HS-5 (cell line): ENCODE measurements at regions not wholly inside any gene's neighbourhood (a gene's known extent, or its start where the extent isn't known, plus 50 kb on each side); places are given as distances from the start of the nearest gene placed in this dataset.
A peak's percentile ranks its signal among the peaks of the same experiment; 100 is the strongest.
"Not testable (repeated sequence)": the region's sequence is repeated elsewhere in the genome, so short reads cannot be mapped to it uniquely, and the experiment has no call there.

Source experiments
- DNase-seq: peaks from one replicate; pipeline ENCODE4 v3.0.0-alpha.2; 2012; ENCODE audit warnings: low read depth

GRCh38 chr7:109752068-109752467 lies 1182.4 kb downstream of the DNAJB9 start:
- DNase-seq: no peak

GRCh38 chr7:109757713-109758112 lies 1188.0 kb downstream of the DNAJB9 start:
- no peak for DNase-seq

- no peak for DNase-seq
These were observed 1193.9 kb downstream of the DNAJB9 start for GRCh38 chr7:109763611-109764010.

GRCh38 chr7:109772161-109772560 lies 1202.5 kb downstream of the DNAJB9 start:
- DNase-seq: no peak

DNA sequence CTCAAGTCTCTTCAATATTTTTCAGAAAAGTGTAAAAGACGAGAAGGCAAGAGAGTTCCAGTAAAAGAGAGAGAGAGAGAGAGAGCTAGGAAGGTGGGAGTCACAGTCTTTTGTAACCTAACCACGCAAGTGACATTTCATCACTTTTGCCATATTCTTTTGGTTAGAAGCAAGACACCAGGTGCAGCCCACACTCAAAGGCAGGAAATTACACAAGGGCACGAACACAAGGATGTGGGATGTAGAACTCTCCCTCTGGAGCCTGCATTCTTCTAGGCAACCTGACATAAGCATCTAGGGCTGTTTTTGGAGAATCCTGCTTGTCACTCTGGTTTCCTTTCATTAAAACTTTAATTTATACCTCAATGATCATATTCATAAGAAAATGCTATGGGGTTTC lies 1213.1 kb downstream of the DNAJB9 start:
- no peak for DNase-seq

DNA sequence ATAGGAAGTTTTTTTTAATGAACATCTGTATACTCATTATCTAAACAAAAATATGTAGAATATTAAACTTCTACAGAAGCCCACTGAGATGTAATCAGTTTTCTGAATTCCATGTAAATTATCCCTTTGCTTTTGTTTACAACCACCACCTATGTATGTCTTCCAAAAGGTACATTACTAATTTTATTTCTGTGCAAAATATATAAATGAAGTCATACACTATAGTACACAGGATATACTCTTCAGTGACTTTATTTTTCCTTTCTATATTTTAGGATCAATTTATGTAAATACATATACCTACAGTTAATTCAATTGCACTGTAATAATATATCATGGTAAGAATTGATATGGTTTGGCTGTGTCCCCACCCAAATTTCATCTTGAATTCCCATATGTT lies 1236.9 kb downstream of the DNAJB9 start:
- DNase-seq: no peak

DNA sequence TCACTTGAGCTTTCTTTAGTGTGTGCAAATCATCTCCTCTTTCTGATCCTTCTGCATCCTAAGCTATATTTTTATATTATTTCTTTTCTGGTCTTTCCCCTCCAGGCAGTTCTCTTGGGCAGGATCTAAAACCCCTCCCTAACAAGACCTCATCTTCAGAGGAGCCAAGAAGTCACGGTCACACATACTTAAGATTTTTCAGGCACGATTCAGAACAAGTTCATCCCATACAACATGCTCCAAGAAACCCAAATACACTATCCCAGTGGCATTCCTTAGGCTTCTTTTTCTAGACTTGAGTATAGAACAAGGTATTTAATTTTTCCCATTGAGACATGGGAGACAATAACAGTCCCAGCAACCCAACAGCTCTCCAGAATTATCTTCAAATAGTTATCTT lies 1251.5 kb downstream of the DNAJB9 start:
- no peak for DNase-seq

DNA sequence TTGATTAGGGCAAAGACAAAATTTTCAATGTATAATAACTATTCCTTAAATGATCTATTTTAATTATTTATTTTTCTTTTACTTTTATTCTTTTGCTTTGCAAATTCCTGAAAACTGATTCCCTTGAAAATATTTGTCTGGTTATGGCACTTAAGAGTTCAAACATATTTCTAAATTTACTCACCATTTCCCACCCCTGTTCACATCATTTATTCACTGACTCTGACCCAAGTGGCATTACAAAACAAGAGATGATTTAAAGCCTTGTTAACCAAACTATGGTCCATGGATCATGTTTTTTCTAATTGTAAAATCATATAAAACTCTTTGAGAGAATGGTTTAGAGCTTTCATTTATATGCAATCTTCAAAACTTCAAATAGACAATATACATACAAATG lies 1256.1 kb upstream of the LRRN3 start:
- no peak for DNase-seq

DNA sequence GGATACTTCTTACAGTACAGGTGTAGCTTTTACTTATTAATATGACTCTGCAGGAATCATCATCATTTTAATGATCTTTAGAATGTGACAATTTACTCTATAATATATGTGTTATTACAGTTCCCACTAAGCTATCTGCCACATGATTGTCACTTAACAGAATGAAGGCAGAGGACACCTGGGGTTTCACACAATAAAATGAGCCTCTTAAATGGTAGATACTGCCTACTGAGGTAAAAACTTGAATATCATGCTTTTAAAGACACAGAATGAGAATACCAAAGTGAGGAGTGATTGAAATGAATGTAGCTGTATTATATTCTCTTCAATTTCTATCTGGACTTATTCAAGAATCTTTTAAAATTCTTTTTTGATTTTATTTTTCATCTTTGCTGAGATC lies 1255.3 kb upstream of the LRRN3 start:
- DNase-seq: no peak

DNA sequence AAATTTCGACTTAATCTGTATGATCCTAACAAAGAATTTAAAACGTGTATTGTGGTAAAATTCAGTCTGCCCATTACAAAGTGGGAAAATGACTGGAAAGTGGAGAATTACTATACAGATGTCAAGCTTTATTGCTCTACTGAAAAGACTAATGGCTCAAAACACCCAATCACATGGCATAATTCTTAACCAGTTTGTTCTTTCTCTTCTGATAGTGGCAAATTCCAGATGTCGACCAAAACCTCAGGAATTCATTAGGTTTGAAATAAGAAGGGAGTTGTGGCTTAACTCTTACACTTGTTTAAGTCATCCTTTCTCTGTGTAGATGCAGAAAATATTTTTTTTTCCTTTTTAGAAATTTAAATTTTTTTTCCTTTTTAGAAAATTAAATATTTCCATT lies 1254.9 kb upstream of the LRRN3 start:
- DNase-seq: no peak

GRCh38 chr7:109842386-109842785 lies 1248.5 kb upstream of the LRRN3 start:
- DNase-seq: no peak

DNA sequence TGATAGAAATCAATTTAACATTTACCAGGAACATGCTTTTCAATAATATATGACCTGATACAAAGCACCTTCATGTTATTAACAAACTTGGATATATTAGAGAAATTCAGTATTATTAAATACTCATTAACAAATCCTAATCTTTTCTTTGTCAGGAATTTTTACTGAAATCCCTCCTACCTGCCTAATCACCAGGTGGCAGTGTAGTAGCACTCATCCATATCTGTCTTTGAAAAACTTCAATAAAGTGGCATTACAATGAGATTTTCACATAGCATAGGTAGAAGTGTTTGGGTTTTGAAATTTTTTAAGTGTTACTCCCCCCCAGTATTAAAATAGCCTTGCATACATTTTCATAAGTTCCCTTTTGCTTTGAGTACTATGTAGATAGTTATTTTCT lies 1246.6 kb upstream of the LRRN3 start:
- no peak for DNase-seq

DNA sequence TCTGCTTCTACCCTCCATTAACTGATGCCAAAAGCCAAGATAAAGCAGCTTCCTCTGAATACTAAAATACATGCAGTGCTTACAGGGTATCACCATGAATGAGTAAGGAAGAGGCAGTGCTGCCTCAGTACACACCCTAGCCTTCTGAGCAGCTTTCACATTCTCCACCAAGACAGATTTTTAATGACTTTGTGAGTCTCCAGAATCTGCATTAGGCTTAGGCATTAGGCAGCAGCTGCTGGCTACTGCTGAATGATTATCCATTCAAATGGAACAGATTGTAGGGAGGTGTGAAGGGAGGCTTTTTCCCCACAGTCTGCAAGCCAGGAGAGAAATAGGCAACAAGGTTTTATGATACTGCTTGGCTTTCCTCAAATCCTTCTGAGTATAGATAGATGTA lies 1226.7 kb upstream of the LRRN3 start:
- DNase-seq: no peak

GRCh38 chr7:109868215-109868860 lies 1222.6 kb upstream of the LRRN3 start:
- DNase-seq: no peak

- DNase-seq: no peak
These were observed 1217.6 kb upstream of the LRRN3 start for GRCh38 chr7:109873296-109873695.

- DNase-seq: no peak
These were observed 1211.6 kb upstream of the LRRN3 start for GRCh38 chr7:109879287-109879828.

DNA sequence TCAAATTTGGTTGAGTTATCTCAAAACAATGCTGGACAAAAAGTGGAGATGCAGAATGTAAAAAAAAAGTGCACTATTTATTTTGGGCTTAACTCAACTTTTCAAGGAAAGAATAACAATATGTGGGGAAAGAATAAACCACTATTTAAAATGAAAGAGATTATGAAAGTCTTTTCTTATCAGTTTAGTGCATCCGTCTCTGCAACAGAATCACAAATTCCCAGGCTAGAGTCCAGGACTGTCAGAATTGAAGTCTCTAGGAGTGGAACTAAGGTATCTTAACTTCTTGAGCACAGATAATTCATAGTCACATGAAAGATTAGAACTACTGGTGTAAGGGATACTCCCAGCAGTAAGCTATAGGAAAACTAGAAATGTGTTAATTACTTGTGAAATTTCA lies 1200.3 kb upstream of the LRRN3 start:
- no peak for DNase-seq

DNA sequence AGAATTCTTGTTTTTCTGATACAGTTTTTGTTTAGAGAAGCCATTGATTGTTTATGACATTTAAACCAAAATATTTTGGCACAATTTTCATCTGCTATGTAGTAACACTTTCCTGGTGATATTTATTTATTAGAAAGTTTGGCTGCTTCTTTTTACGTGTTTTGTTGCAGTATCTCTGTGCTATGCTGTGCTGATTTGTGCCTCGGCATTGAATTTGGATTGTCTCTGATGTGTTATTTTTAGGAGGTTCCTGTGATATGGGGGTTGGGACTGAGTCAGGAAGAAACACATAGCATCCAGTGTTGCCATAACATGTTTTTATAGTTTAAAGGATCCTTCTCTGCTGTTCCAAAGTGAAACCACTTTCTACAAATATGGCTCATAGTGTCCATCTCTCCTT lies 1197.7 kb upstream of the LRRN3 start:
- DNase-seq: no peak

- DNase-seq: no peak
These were observed 1195.4 kb upstream of the LRRN3 start for GRCh38 chr7:109895536-109895935.

DNA sequence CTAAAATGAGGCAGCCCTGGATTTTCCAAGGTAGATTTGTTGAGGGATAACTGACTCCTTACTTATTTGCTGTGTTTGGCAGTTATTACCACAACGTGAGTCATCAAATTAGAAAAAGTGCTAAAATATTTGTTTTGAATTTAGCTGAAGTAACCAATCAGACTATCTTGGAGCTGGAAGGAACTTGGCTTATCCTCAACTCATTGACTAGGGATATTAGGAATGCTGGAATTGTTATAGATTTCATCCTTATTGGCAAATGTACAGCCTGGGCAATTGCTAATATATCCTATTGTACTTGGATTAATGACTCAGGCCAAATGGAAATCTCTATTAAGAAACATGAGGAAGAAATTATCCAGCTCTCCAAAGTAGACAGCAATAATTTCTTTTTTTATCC lies 1189.0 kb upstream of the LRRN3 start:
- DNase-seq: peak; percentile 31

DNA sequence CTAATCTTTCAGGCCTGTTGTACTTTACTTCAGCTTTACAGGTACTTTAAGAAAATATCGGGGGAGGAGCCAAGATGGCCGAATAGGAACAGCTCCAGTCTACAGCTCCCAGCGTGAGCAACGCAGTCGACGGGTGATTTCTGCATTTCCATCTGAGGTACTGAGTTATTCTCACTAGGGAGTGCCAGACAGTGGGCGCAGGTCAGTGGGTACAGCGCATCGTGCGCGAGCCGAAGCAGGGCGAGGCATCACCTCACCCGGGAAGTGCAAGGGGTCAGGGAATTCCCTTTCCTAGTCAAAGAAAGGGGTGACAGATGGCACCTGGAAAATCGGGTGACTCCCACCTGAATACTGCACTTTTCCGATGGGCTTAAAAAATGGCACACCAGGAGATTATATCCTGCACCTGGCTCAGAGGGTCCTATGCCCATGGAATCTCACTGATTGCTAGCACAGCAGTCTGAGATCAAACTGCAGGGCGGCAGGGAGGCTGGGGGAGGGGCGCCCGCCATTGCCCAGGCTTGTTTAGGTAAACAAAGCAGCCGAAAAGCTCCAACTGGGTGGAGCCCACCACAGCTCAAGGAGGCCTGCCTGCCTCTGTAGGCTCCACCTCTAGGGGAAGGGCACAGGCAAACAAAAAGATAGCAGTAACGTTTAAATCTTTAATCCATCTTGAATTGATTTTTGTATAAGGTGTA lies 1185.4 kb upstream of the LRRN3 start:
- DNase-seq: not testable (repeated sequence)

GRCh38 chr7:109915670-109916069 lies 1175.3 kb upstream of the LRRN3 start:
- DNase-seq: no peak

- no peak for DNase-seq
These were observed 1164.2 kb upstream of the LRRN3 start for GRCh38 chr7:109926738-109927137.

- no peak for DNase-seq
These were observed 1160.9 kb upstream of the LRRN3 start for GRCh38 chr7:109930049-109930448.
